ELR (cell line): ENCODE measurements at regions not wholly inside any gene's neighbourhood (a gene's known extent, or its start where the extent isn't known, plus 50 kb on each side); places are given as distances from the start of the nearest gene placed in this dataset.
"Not testable (repeated sequence)": the region's sequence is repeated elsewhere in the genome, so short reads cannot be mapped to it uniquely, and the experiment has no call there.

Experiments used
- DNase-seq: peaks from one replicate; pipeline ENCODE4 v3.0.0-alpha.2; 2015; ENCODE audit warnings: low read depth

DNA sequence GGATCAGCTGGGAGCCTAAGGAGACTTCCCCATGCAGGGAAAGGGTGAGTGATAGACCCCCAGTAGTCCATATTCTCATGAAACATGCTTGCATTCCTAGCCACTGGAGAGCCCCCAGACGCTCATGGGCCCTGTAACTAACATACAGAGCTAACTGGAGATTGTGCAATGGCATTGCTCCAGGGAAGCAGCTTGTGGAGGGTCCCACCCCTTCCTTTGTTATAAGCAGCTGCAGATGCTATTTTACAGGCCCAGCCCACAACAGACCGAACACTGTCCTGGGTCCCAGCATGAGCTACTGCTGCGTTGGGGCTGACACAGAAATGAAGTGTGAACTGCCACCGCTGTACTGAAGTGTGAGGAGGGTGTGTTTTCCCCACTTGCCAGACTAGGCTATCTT is 1465.7 kb upstream of the DIAPH2 start:
- DNase-seq: no peak

DNA sequence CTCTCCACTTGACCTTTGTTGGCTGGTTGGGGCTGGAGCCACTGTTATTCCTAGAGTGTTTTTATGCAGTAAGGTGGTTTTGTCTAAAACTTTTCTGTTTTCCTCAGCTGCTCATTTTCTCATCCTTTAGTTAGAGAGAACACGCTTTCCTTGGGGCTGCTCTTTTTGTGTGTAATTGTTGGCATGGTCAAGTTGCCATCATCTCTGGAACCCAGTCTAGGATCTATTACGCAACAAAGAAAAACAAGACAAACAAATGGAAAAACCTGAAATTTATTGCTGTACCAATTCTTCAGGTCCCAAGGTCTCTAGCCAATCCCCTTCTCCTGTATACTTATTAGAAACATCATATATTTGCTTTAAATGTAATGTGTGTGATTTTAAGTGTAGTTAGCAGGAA is 1436.3 kb upstream of the DIAPH2 start:
- no peak for DNase-seq

DNA sequence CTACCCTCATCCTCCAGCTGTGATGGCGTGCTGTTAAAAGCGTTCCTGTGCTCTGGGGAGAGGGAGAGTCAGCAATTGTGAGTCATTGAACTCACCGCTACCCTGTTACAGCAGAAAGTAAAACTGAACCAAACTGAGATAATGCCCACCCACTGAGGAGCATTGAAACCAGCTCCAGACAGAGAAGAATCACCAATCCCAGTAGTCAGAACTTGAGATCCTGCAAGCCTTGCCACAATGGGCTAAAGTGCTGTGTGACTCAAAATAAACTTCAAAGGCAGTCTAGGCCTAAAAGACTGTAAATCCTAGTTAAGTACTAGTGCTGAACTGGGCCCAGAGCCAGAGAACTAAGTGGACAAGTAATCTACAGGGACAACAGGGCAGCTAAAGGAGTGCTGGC is 1394.2 kb upstream of the DIAPH2 start:
- DNase-seq: no peak

DNA sequence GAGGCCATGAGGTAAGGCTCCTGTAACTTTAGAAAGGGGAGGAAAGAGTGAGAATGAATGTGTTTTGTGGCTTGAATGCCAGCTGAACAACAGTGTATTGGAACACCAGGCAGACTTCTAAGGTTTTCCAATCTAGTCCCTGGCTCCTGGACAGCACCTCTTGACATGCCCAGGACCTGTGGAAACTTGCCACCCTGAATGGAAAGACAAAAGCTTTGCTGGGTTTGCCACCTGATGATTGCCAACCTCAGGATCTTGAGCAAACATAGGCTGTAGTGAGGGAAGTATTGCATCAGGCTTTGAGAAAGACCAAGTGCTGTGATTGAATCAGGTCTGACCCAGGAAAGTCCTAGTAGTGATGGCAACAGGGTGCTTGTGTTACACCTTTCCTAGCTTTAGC is 1393.1 kb upstream of the DIAPH2 start:
- no peak for DNase-seq

DNA sequence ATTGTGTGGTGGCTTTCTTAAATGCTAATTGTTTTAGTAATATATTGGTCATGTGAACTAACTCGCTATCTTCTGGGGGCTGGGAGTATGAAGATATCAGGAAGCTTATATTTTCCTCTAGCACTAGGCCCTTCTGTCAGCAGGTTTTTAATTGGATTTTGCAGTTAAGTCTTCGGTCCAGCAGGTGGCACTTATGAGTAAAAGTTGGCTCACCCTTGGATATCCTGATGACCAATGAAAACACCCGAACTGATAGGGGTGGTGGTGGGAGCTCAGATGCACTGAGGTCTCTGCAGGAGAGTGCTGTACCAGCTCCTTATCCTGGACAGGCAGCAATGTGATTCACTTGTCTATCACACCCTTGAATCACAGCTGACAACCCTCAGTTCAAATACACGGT is 1365.8 kb upstream of the DIAPH2 start:
- peak; percentile 2 for DNase-seq

DNA sequence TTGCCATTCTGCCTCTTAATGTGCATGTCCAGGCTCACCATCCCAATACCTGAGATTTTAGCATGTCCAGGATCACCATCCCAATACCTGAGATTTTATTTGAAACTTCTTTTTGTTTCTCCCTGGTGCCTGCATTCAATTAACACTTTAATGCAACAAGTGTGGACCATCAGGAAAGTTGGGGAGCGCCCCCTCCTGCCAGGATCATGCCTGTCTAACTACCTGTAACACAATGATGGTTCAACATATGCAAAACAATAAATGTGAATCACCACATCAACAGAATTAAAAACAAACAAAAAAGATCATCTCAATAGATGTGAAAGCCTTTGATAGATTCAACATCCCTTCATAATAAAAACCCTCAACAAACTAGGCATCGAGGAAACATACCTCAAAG is 1359.5 kb upstream of the DIAPH2 start:
- DNase-seq: no peak

DNA sequence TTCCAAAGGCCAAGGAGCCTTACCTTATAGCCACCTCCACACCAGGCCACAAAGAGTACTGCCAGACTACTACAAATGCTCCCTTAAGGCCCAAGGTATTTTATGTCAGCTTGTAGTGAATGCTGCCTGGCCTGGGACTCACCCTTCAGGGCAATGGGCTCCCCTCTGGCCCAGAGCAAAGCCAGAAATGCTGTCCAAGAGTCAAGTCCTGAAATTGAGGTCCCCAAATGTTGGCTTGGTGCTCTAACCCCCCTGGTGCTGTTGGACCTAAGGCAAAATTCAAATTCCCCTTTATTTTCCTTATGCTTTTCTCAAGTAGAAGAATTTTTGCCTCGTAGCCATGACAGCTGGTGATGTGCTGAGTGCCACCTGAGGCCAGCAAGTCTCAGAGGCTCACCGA is 1354.3 kb upstream of the DIAPH2 start:
- DNase-seq: no peak

DNA sequence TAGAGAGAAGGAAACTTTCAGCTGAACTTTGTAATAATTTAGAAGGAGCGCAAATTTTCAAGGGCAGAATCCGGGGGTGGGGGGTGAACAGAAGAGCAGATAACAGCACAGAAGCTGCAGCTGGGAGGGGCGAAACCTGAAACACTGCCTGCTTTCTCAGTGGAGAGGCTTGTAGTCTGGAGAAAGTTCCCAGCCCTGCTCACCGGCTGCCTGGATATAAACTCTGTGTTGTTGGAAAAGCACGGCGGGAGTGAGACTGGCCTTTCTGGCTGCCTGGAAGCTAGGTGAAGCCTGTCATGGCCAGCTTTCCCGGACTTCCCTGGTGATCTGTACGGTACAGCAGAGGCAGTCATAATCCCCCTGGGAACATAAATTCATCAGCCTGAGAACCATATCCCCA is 1352.1 kb upstream of the DIAPH2 start:
- no peak for DNase-seq

DNA sequence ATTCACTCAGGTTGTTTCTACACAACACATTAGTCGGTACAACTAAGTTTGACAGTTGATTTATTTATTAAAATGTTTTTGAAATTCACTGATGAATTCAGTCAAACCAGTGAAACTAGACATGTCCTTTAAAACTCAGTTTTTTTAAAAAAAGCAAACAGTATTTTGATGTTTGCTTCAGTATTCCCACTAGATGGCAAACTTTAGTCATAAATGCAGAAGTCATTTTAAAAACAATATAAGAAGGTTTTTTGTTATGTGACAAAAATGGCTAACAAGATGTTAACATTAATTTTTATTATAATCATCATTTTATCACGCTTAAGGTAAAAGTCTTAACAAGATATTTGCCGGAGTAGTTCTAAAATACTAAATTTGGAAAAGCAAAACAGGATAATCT is 1337.8 kb upstream of the DIAPH2 start:
- DNase-seq: peak; percentile 2

DNA sequence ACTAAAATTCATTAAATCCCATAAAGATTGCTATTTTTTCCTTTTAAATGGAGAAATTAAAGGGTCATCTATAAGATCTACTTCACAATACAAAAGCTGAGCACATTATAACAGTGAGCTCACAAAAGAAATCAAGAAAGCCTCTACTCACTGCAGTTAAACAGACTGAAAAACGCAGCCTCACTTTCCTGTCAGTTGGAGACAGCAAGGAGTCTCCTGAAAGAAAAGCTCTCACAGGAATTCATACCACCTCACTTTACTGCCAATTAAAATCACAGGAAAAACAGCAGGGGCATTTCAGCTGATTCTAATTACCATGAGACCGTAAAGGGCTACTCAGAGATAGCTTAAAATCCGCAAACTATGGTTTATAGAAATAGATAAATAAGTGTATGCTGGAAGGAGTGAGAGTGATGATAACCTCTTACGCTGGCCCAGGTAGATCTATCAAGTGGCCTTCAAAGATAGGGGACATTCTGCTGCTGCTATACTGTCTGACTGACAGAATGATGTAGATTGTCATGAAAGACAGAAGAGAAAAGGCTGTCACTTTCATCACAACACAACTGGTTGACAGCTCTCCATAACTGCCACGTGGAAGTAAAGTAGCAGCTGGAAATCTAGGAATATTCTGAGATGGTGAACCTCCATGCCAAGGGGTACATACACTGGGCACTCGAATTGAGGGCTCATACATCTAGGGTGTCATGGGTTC is 1333.7 kb upstream of the DIAPH2 start:
- no peak for DNase-seq

DNA sequence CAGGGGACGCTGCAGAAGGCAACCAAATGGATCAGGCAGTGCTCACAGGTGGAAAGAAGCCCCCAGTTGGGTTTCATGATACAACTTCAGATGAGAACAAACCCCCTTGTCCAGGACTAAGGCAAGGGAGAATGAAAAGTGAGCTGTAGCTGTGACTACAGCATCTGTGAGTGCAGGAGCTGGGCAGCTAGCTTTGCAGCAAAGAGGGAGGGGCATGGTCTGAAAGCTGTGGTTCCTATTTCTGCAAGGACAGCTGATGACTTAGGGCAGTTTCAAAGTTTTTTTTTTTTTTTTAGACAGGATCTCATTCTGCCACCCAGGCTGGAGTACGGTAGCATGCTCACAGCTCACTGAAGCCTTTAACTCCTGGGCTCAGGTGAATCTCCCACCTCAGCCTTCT is 1317.4 kb upstream of the DIAPH2 start:
- DNase-seq: no peak

DNA sequence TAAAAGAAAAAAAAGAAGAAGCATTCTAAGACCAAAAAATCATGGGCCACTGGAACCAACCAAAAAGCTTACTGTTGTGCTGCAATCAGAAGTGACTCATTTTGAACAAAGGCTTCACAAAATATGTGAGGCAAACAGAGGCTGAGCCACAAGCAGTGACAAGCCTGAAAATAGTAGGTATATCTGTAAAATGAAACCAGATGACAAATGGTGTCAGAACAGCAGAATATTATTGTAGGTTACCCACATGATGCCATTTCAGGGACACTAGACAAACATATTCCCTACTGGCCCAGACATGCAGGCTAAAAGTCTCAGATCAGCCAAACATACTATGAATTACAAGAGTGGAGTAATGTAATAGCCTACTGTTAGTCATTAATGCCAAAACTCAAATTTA is 1301.8 kb upstream of the DIAPH2 start:
- DNase-seq: no peak

DNA sequence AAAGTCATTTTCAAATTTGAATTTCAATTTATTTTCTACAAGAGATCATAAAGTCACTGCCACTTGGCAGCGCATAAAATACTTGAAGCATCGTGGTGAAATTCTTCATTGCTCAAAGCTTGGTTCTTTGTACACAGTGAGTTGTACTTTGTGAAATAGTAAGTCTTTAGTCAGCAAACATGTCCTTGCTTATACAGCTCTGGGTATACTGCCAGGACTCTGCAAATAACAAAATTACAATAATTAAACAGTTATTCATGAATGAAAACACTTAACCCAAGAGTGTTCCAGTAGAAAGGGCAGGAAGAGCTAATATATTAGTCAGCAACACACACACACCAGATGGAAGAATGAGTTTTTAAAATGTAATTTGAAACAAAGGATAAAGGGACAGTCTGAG is 1300.9 kb upstream of the DIAPH2 start:
- DNase-seq: no peak

DNA sequence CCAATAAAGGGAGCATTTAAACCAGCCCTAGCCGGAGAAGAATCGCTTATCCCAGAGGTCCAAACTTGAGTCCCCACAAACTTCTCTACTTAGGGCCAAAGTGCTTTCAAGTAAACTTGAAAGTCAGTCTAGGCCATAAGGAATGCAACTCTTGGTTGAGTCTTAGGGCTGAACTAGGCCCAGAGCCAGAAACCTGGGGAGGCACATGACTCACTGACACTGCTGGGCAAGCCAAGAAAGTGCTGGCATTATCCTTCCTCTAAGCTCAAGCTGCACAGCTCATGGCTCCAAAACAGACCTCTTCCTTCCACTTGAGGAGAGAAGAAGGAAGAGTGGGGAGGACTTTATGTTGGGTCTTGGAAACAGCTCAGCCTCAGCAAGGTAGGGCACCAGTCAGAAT is 1257.3 kb upstream of the DIAPH2 start:
- no peak for DNase-seq

DNA sequence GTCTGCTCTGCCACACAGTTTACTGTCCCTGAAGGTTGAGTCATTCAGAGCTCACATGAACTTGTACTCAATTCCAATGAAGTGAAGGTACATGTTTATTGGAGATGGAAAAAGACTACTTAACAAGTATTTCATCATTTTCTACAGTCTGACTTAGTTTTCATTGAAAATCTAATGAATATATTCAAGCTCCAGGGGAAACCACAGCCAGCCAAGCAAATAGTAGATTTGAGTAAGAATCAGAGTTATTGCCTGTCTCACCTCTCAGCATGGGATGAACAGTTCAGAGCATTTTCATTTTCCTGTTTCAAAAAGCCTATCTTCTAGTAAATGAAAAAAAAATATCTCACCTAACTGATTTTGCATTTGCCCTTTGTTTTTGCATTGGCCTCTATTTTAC is 1249.4 kb upstream of the DIAPH2 start:
- DNase-seq: no peak

DNA sequence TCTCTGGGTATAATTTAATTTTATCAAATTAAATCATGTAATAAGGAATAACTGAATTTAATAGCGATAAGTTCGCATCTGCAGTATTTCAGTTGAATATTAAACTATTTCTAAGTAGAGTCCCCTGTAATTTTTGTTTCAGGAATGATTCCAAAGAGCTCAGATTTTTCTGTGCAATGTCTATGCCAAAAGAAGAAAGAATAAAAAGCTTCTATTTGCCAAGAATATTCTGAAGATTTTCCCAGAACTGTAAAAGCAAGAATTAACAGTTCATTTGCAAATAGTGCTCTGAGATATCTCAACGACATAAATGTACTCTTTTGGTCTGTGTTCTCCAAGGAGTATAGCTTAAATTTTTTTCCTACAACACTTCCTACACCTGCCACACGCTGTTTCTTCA is 1242.8 kb upstream of the DIAPH2 start:
- no peak for DNase-seq

DNA sequence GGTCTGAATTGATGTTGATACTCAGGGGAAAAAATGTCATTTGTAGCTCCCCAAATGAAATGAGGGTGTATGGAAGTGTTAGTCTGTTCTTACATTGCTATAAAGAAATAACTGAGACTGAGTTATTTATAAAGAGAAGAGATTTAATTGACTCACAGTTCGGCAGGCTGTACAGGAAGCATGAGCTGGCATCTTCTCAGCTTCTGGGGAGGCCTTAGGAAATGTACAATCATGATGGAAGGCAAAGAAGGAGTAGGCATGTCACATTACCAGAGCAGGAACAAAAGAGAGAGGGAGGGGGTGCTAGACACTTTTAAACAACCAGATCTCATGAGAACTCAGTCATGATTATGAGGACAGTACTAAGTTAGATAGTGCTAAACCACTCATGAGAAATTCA is 1199.9 kb upstream of the DIAPH2 start:
- no peak for DNase-seq

DNA sequence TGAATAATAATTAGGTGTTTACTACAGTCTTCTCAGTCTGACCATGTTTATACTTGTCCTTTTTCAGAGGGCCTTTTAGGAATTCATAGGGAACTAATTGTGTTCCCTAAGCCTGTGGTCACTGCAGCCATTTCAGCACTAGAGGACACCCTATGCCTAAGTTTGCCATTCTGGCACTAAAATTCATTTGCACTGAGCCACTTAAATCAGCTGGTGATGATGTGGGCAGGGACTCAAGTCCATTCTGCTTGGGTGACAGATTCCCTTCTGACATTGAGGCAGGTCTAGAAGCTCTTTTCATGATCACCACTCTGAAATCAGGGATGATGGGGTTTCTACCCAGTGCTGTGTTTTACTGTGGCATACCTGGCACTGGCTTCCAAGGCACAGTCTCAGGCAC is 1178.9 kb upstream of the DIAPH2 start:
- DNase-seq: no peak

DNA sequence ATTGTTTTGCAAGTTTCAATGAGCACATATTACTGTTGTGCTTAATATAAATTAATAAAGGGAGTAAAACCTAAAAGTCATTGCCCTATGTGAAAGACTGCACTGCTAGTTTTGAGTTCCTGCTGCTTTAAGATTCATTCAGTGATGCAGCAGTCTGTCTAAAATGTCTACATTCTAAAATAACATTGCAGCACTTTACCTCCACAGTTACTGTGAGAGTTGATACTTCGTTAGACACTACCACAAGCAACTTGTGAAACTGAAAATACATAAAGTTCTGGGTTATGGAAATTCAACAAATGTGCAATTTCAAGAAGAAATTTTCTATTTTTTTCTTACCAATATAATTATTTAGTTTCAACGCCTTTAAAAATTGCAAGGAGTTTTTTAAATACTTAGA is 1175.2 kb upstream of the DIAPH2 start:
- no peak for DNase-seq

DNA sequence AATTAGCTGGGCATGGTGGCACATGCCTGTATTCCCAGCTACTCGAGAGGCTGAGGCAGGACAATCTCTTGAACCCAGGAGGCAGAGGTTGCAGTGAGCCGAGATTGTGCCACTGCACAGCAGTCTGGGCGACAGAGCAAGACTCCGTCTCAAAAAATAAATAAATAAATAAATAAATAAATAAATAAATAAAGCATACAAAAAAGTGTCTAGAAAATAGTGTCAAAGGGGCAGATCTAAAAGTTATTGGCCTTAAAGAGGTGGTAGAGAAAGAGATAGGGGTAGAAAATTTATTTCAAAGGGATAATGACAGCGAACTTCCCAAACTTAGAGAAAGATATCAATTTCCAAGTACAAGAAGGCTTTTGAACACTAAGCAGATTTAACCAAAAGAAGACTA is 1160.6 kb upstream of the DIAPH2 start:
- DNase-seq: not testable (repeated sequence)

DNA sequence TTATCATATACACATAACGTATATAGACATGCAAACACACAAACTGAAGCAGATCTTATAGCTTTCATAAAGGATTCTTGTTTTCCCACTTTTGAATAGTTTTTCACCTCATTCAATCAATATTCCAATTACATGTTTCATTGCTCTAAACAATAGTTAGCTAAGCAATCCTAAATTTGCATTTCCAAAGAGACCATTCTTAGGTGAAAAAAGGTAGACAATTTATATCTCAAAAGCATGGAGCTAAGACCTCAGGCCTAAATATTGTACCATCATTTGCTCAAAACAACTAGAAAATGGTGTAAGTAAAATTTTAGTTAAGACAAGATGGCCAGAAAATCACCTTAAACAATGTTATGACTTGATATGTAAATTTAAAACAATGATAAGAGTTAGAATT is 1148.5 kb upstream of the DIAPH2 start:
- no peak for DNase-seq

DNA sequence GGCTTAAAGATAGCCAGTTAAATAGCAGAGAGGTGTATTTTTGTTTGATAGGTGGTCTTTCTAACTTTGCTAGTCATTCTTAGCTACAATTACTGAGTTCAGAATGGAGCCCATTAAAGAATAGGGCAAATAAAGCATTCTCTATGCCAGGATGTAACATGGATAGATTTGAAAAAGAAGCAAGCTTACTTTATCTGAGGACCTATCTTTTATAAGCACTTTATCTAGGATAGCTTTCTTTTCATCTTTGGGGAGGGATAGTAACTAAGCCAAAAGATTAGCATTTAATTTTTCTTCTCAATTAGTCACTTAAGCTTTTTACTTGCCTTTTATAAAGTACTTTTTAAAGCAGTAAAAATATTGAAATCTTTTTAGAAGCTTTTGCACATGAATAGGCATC is 1148.0 kb upstream of the DIAPH2 start:
- DNase-seq: no peak

DNA sequence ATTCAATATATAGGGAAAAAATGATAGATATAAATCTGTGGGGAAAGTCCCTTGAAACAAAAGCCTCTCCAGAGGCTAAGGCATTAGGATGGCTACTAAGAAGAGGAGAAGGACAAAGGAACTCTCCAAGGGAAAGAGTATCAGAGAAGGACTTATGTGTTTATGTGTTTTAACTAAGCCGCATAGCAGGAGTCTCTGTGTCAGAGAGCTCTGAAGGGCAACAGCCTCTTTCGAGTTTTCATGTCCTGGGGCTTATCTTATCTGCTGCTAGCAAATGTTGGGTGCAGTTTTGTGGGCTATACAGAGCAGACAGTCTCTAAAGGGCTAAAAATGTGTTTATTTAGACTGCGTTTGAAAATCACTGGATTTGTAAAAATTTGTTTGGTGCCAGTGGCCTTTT is 1145.6 kb upstream of the DIAPH2 start:
- DNase-seq: no peak

DNA sequence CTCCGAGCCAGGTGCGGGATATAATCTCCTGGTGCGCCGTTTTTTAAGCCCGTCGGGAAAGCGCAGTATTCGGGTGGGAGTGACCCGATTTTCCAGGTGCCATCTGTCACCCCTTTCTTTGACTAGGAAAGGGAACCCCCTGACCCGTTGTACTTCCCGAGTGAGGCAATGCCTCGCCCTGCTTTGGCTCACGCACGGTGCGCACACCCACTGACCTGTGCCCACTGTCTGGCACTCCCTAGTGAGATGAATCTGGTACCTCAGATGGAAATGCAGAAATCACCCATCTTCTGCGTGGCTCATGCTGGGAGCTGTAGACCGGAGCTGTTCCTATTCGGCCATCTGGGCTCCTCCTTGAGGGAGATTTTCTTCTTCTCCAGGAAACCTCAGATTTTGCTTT is 1135.1 kb upstream of the DIAPH2 start:
- not testable (repeated sequence) for DNase-seq

DNA sequence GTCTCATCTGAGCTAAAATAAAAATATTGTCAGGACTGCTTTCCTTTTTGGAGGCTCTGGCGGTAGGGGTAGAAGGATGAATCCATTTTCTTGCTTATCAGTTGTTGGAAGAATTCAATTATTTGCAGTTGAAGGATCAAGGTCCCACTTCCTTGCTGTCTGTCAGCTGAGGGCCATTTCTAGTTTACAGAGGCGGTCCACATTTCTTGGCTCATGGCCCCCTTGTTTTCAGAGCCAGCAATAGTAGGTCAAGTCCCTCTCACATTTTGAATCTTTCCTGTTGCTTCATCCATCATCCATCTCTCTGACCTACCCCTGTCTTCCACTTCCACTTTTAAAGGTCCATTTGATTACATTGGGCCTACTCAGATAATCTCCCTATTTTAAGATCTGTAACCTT is 1099.3 kb upstream of the DIAPH2 start:
- DNase-seq: no peak
